ENCODE measurements at regions not wholly inside any gene's neighbourhood (a gene's known extent, or its start where the extent isn't known, plus 50 kb on each side); places are given as distances from the start of the nearest gene placed in this dataset.
"Not testable (repeated sequence)": the region's sequence is repeated elsewhere in the genome, so short reads cannot be mapped to it uniquely, and the experiment has no call there.

GRCh38 chr1:244301595-244302130 is 150.0 kb downstream of the ADSS2 start:
- DNase-seq = no peak

DNA sequence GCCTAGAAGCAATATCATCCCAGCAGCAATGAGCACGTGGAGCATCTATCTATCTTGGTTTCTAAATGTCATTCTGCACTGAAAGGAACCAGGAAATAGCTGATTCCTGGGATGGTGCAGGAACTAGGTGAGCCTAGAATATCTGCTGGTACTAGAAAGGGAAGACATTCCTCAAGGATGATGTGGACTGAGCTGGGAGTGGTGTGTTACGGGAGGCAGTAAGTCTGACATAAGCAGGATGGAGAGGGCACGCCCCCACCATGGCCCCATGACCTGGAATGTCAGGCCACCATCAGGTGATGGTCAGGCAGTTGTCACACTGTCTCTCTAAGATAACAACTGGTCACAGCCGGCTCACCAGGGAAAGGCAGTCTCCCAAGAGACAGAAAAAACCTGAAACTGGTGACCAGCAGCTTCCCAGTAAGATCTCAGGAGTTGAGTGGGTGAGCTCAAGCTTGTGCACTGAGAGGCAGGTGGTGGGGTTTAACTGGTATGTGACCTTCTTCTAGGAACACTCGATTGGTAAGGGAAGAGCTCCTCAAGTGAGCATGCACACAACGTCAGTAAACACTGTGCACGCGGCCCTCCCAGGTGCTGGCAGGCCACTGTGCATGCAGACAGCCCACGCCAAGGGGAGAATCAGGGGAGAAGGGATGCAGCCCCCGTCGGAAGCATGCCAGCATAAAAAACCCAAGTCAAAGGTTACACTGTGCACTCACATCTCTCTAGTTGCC is 148.7 kb downstream of the ADSS2 start:
- DNase-seq = no peak

DNA sequence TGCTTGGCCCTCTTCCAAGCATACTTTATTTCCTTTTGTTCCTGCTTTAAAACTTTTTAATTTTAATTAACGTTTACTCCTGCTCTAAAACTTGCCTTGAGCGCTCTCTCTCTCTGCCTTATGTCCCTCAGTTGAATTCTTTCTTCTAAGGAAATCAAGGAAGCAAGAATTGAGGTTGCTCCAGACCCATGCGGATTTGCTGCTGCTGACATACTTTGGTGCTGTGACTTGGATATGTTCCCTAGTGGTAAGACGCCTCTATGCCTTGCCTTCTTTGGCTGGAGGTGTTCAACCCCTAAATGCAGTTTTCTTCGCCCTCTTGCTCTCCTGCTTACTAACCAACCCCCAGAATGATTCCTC is 148.1 kb downstream of the ADSS2 start:
- no peak for DNase-seq

GRCh38 chr1:244304156-244304555 is 147.6 kb downstream of the ADSS2 start:
- no peak for DNase-seq

- no peak for DNase-seq
These were observed 147.1 kb downstream of the ADSS2 start for GRCh38 chr1:244304656-244305055.

- DNase-seq = no peak
These were observed 145.8 kb downstream of the ADSS2 start for GRCh38 chr1:244305776-244306341.

DNA sequence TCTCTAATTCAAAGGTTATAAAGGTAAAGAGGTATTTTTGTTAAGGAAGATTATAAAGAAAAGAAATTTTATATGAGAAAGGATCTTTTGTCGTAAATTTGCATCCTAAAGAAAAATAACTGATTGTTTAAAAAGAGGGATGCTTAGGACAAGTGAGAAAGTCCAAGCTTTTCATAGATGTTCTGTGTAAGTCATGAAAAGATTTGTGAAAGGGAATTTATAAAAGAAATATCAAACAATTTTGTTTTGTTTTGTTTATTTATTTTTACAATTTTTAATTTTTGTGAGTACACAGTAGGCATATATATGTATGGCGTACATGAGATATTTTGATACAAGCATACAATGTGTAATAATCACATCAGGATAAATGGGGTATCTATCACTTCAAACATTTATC is 145.2 kb downstream of the ADSS2 start:
- DNase-seq = no peak

GRCh38 chr1:244309191-244309590 is 142.5 kb downstream of the ADSS2 start:
- not testable (repeated sequence) for DNase-seq

DNA sequence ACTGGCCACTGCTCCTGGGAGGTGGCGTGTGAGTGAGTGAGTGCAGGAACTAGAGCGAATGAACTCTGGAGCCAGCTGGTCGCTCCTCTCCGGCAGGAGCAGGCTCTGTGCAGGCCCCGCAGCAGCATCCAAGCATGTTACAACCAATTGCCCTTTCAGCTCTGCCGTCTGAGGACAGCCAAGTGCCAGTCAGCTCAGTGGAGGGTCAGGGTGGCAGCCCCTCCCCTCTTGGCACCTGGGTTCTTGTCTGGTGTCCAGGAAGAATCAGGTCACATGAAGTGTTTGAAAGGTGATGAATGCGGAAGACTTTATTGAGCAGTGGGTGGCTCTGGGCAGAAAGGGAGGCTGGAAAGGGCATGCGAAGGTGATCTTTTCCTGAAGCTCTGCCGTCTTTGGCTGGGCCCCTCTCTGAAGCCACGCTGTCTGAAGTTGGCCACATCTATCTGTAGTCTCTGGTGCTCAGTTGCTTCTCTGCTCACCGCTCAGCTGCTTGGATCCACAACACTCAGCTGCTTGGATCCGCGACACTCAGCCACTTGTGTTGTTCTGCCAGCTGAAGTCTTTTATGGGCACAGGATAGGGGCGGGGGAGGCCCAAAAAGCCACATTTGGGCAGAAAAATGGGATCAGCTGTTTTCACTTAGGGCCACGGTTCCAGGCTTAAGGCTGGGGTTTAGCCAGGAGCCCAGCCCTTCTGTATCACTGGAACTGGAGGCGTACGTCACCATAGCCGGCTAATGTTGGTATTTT is 139.8 kb downstream of the ADSS2 start:
- DNase-seq = peak; percentile 57

GRCh38 chr1:244313346-244313745 is 138.4 kb downstream of the ADSS2 start:
- DNase-seq = no peak

GRCh38 chr1:244314921-244315559 is 136.7 kb downstream of the ADSS2 start:
- DNase-seq = no peak

- no peak for DNase-seq
These were observed 135.7 kb downstream of the ADSS2 start for GRCh38 chr1:244315996-244316395.

GRCh38 chr1:244316407-244316806 is 135.3 kb downstream of the ADSS2 start:
- no peak for DNase-seq

GRCh38 chr1:244316986-244317655 is 134.6 kb downstream of the ADSS2 start:
- DNase-seq = no peak

DNA sequence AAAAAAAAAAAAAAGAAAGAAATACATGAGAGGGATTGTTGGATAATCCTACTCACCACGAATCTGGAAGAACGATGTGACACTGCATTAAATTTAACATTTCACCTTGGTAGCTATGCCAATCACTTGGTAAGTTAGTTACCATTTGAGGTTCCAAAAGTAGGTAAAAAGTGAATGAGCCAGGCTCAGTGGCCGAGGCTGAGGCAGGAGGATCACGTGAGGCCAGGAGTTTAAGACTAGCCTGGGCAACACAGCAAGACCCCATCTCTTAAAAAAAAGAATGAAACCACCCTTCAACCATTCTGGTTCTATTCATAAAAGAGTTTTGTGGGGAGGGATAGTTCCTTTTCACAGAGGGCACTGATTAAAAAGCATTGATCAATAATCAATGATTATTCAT is 133.6 kb downstream of the ADSS2 start:
- DNase-seq = no peak

DNA sequence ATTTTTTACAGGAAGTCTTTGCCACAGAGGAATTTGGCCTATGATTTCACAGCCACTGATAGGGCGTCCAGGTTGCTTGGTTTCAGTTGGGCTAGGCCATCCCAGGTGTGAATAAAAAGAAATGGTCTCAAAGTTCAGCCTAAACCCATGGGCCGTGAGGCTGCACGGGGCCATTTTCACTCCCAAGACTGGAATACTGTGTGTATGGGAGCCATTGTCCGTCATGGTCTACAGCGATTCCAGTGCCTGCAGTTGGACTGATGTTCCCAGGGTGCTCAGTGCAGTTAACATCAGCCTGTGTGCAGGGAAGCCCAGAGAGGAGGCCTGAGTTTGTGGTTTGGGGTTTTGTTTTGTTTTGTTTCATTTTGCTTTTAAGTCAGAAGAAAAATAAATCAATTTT is 133.2 kb downstream of the ADSS2 start:
- DNase-seq = no peak

GRCh38 chr1:244319283-244320132 is 132.2 kb downstream of the ADSS2 start:
- DNase-seq = no peak

GRCh38 chr1:244322181-244322580 is 129.5 kb downstream of the ADSS2 start:
- no peak for DNase-seq

DNA sequence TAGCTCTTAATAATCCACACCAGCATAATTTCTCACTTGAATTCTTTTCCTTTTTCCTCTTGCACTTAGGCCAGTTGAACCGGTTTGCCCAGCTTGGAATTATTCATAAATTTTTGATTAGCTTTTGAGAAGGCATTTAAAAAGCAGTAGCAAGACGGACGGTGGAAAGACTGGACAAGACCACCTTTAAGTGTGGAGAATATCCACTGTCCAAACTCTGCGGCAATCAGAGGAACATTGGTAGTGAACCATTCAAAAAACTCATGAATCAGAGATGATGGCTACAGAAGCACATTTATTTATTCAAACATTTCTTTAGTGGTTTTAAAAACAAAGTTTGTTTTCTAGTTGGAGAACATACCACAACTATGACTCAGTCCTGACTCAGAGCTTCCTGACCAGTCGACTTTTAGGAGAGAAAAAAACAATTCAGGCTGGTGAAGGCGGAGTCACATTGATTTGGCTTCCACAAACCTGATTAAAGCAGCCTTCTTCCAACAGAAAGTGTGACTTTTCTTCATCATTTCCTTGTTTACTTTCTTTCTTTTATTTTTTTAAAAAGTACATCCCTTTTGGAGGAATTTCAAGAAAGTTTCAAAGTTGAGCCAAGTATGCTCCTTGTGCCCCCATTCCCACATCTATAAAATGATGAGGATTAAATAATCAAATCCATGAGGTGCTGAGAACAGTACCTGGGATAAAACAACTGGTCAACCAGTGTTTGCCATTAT is 128.8 kb downstream of the ADSS2 start:
- no peak for DNase-seq

- no peak for DNase-seq
These were observed 127.4 kb downstream of the ADSS2 start for GRCh38 chr1:244324176-244324883.
